ENCODE measurements at regions not wholly inside any gene's neighbourhood (a gene's known extent, or its start where the extent isn't known, plus 50 kb on each side); places are given as distances from the start of the nearest gene placed in this dataset.

GRCh38 chr15:26318689-26319088 is 454.2 kb downstream of the GABRB3 start:
- no peak for TF ChIP-seq CTCF (IDR thresholded peaks at IDR 0.05)
- no peak for TF ChIP-seq POLR2A (IDR thresholded peaks at IDR 0.05; ENCODE audit: low read depth)
- TF ChIP-seq EP300 (IDR thresholded peaks at IDR 0.05), result no peak
